Esophagus squamous epithelium (tissue), 4 donors: ENCODE measurements at regions not wholly inside any gene's neighbourhood (a gene's known extent, or its start where the extent isn't known, plus 50 kb on each side); places are given as distances from the start of the nearest gene placed in this dataset.

Experiments
- CTCF ChIP-seq, 6 experiments: fragments of 450-650 bp in 4 of 6; fragments of 200-600 bp in 2 of 6; sonication (generic) in 2 of 6; IDR thresholded peaks; one replicate each; pipeline ENCODE4 v1.5.1; 2016 to 2019; ENCODE audit warnings: antibody characterized with exemption in 6 of 6, mild to moderate bottlenecking in 4 of 6, moderate library complexity in 4 of 6
- POLR2A ChIP-seq, 4 donors: fragments of 450-650 bp; IDR thresholded peaks; one replicate each; pipeline ENCODE4 v1.6.1; 2017; ENCODE audit warnings: antibody characterized with exemption in 4 of 4, mild to moderate bottlenecking in 4 of 4, moderate library complexity in 3 of 4

GRCh38 chr2:53508667-53509066, 258.9 kb upstream of the CHAC2 start:
- TF ChIP-seq CTCF (IDR thresholded peaks at IDR 0.05), result peak in 1 of 6 experiments; percentile 31
- TF ChIP-seq POLR2A (IDR thresholded peaks at IDR 0.05), result no peak
